Skeletal muscle satellite cell (primary cell): ENCODE measurements at regions not wholly inside any gene's neighbourhood (a gene's known extent, or its start where the extent isn't known, plus 50 kb on each side); places are given as distances from the start of the nearest gene placed in this dataset.

Source experiments
- H3K27me3 ChIP-seq: 2 replicates; pipeline ENCODE4 v1.7.0; 2013; ENCODE audit warnings: low read length; ENCODE audit not compliant: control insufficient read depth, insufficient read depth
- H3K36me3 ChIP-seq: 2 replicates; pipeline ENCODE4 v1.7.0; 2013; ENCODE audit warnings: mild to moderate bottlenecking, control low read depth, low read length; ENCODE audit not compliant: insufficient read depth
- H3K4me1 ChIP-seq: 2 replicates; pipeline ENCODE4 v1.7.0; 2013; ENCODE audit warnings: low read length; ENCODE audit not compliant: control insufficient read depth, insufficient read depth
- H3K4me2 ChIP-seq: 2 replicates; pipeline ENCODE4 v1.7.0; 2013; ENCODE audit warnings: mild to moderate bottlenecking, low read length
- H3K4me3 ChIP-seq: 2 replicates; pipeline ENCODE4 v1.7.0; 2013; ENCODE audit warnings: low read length
- H3K9ac ChIP-seq: 2 replicates; pipeline ENCODE4 v1.7.0; 2013; ENCODE audit warnings: mild to moderate bottlenecking, low read depth, low read length, moderate library complexity
- H3K9me3 ChIP-seq: replicated peaks from 2 replicates; pipeline ENCODE4 v1.7.0; 2013; ENCODE audit warnings: mild to moderate bottlenecking, control low read depth, low read length

DNA sequence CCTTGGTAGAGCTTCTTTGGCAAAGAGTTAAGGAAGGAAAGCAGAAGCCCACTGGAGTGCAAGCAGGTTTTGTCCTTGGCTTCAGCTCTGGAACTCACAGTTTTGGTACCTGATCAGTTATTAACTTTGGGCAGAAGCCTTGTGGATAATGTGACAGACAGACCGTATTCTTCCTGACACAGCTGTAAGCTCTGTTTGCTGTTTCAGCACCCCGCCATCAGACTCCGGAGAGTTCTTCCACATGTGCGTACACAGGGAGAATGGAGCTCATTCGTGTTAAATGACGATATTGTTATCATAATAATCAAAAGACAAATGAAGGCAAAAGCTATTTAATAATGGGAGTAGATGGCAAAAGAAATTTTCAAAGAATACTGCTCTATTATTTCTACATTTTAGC lies 155.1 kb upstream of the ARGLU1 start:
- no peaks in the 10 kb centered on the region for H3K36me3 ChIP-seq
- no peaks in the 10 kb centered on the region for H3K9me3 ChIP-seq
- no peaks in the 10 kb centered on the region for H3K27me3 ChIP-seq
- H3K9ac ChIP-seq: no peak overlapping the region
- no peak overlapping the region for H3K4me3 ChIP-seq
- no peaks in the 10 kb centered on the region for H3K4me1 ChIP-seq
- no peak overlapping the region for H3K4me2 ChIP-seq

DNA sequence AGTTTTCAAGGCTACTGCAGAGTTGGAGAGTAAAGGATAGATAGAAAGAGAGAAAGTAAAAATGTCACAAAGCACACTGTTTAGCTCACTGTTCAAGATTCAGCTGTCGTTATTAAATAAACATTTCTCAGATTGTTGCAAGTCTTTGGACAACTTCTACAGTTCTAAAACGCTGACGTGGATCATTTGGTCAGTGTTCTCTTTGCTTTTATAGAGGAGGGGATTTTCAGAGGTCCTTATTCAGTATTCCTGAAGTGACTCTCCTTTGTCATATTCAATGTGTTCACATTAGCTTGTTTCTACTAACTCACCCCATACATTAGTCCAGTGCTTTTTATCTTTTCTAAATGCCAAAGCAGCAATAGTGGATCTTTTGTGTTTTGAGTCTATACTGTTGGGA lies 154.7 kb upstream of the ARGLU1 start:
- H3K4me1 ChIP-seq: no peaks in the 10 kb centered on the region
- H3K9ac ChIP-seq: no peak overlapping the region
- H3K4me3 ChIP-seq: no peak overlapping the region
- no peak overlapping the region for H3K4me2 ChIP-seq
- H3K9me3 ChIP-seq: no peaks in the 10 kb centered on the region
- no peaks in the 10 kb centered on the region for H3K27me3 ChIP-seq
- H3K36me3 ChIP-seq: no peaks in the 10 kb centered on the region

DNA sequence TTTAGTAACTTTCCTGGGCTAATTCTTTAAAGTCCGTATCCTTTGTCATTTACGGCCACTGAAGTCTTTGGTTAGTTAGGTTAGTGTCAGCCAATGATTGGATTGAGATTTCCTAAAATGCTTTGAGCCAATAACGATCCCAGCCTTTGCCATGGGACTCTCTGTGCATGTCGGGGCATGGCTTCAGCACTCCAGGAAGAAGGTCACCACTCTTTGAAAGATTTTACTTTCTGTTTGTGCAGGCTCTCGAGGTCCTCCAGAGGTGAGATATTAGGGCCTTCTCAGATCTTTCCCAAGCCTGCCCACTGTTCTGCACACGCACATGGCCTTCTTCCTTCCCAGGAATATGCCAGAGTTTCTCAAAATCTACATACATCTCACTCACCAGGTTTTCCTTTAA lies 153.7 kb upstream of the ARGLU1 start:
- no peaks in the 10 kb centered on the region for H3K9me3 ChIP-seq
- no peak overlapping the region for H3K4me3 ChIP-seq
- no peak overlapping the region for H3K9ac ChIP-seq
- H3K27me3 ChIP-seq: no peaks in the 10 kb centered on the region
- no peaks in the 10 kb centered on the region for H3K36me3 ChIP-seq
- H3K4me1 ChIP-seq: no peaks in the 10 kb centered on the region
- no peak overlapping the region for H3K4me2 ChIP-seq

DNA sequence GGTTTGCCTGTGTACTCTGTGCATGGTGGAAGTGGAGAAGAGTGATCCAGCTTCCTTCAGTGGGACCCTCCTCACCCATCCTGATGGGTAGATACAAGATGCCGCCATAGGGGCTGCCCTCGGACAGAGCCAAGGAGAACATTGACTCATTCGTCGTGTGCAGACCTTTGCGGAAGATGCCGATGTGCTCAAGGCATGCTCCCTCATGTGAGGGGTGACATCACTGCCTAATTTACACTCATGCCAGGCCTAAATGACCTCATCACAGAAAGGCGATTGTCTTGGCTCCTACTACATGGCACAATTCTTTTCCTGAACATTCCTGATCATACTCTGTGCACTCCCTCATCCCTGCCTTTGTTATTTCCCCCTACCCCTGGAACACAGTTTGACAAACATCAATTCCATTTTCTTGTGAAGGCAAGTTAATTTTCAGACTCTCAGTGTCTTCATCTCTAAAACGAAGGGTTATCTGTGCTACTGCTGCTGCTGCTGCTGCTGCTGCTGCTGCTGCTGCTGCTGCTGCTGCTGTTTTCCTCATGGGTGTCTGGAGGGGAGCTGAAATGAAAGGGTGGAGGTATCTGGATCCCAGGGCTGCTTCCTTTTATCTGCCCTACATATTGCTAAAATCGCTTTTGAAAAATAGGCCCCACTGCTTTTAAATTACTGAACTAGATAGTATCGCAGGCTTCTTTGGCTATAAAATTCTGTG lies 146.5 kb upstream of the ARGLU1 start:
- H3K9ac ChIP-seq: no peak overlapping the region
- peaks cover 7% of the 10 kb centered on the region for H3K27me3 ChIP-seq
- H3K9me3 ChIP-seq: no peaks in the 10 kb centered on the region
- H3K4me3 ChIP-seq: no peak overlapping the region
- no peak overlapping the region for H3K4me2 ChIP-seq
- H3K4me1 ChIP-seq: no peaks in the 10 kb centered on the region
- no peaks in the 10 kb centered on the region for H3K36me3 ChIP-seq

DNA sequence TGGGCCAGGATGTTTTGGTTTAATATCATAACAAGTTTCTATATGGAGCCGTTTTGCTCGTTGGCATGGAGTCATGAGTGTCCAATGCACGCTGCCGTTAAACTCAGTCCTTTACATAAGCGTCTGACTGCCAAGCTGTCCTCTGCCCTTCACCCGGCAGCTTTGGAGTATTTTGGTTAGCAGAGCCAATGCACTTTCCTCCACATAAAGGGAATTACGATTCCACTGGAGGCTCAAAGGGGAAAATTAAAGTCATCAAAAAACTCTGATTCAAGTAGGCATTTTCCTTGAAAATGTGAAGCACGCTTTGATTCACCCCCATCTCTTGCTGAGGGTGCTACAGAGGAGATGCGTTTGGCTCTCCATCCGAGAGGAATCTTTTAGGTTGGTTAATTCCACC lies 144.4 kb upstream of the ARGLU1 start:
- no peak overlapping the region for H3K4me2 ChIP-seq
- H3K4me1 ChIP-seq: no peaks in the 10 kb centered on the region
- H3K9me3 ChIP-seq: no peaks in the 10 kb centered on the region
- peaks cover 7% of the 10 kb centered on the region for H3K27me3 ChIP-seq
- H3K4me3 ChIP-seq: no peak overlapping the region
- H3K36me3 ChIP-seq: no peaks in the 10 kb centered on the region
- H3K9ac ChIP-seq: no peak overlapping the region

DNA sequence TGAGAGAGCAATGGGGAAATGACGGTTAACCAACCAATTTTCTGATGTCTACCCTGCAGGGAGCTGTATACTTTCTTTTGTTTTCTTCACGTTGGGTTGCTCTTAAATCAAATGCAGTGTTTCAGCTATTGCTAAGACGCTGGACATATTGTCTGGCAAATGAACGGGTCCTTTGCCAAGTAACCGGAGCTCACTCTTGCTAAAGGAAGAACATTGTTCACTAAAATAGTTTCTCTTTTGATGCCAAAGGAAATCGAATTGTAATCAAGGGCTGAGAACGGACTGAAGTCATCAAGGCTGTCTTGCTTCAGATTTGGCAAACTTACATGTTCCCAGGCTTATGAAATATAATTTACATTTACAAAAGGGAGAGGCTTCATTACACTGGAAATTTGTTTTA lies 142.3 kb upstream of the ARGLU1 start:
- Histone ChIP-seq H3K9ac (no peak overlapping the region), H3K36me3 (no peaks in the 10 kb centered on the region), H3K4me1 (no peaks in the 10 kb centered on the region), H3K4me3 (no peak overlapping the region), H3K27me3 (peaks cover 7% of the 10 kb centered on the region), H3K4me2 (no peak overlapping the region), H3K9me3 (no peaks in the 10 kb centered on the region)

DNA sequence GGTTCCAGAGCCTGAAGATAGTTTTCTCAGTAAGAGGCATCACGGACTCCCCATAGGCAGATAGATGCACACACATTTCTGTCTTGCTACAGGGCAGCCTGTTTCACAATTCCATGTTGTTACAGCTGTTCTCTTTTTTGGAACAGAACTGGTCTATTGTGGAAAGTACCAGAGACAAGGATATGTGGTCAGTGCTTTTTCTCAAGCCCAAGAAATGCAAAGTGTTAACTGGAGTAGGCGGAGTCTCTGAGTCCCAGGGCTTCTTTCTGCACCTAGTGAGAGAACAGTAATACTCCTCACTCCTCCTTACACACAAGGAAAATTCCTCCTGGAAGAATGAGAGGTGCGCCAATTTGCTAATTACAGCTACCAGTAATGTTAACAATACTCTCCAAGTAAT lies 141.6 kb upstream of the ARGLU1 start:
- Histone ChIP-seq H3K9me3 (no peaks in the 10 kb centered on the region), H3K4me1 (no peaks in the 10 kb centered on the region), H3K4me3 (no peak overlapping the region), H3K27me3 (peaks cover 7% of the 10 kb centered on the region), H3K36me3 (no peaks in the 10 kb centered on the region), H3K9ac (no peak overlapping the region), H3K4me2 (no peak overlapping the region)

DNA sequence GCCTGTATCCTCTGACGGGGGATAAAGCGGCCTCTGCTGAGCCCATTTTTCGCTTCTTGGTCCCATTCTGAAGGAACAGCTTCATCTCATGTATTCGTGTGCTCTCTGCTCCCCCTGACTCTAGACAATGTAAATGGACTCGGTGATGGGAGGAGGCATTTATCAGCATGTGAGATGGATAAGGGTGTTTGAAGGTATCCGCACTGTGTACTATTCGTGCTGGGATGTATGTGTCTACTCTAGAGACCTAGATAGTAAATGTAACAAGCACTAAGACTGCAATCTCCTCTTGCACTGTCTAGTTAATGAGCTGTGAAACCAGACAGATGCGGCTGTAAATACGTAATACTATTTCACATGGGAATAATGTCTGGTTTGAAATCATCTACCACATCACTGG lies 134.6 kb upstream of the ARGLU1 start:
- no peak overlapping the region for H3K9ac ChIP-seq
- H3K27me3 ChIP-seq: peaks cover 3% of the 10 kb centered on the region
- no peaks in the 10 kb centered on the region for H3K36me3 ChIP-seq
- no peaks in the 10 kb centered on the region for H3K4me1 ChIP-seq
- no peaks in the 10 kb centered on the region for H3K9me3 ChIP-seq
- H3K4me3 ChIP-seq: no peak overlapping the region
- H3K4me2 ChIP-seq: no peak overlapping the region

DNA sequence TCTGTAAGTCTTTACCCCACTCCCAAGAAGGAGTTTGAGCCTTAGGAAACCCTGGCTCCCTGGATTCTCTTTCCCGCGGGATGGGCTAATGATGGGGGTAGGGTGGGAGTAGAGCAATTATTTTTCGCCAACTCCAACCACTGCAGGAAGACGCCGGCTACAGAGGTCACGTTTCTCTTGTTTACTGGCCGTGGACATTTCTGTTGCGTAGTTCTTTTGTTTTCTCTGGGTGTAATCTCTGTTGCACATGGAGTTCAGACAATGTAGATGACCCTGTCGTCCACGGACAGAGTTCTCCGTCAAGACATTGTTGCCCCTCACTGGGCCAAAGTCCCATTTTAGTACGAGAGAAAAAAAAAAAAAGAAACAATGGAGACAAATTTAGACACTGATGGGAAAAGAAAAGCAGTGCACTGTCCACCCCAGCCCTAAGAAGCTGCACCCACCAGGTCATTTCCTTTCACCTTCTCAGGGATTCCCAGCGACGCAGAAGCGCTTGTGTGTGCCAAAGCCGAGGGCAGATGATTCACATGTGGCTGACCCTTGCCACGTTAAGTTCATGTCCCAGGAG lies 133.9 kb upstream of the ARGLU1 start:
- H3K4me3 ChIP-seq: no peak overlapping the region
- no peaks in the 10 kb centered on the region for H3K9me3 ChIP-seq
- no peak overlapping the region for H3K4me2 ChIP-seq
- no peaks in the 10 kb centered on the region for H3K36me3 ChIP-seq
- no peaks in the 10 kb centered on the region for H3K4me1 ChIP-seq
- H3K27me3 ChIP-seq: peaks cover 3% of the 10 kb centered on the region
- H3K9ac ChIP-seq: no peak overlapping the region

DNA sequence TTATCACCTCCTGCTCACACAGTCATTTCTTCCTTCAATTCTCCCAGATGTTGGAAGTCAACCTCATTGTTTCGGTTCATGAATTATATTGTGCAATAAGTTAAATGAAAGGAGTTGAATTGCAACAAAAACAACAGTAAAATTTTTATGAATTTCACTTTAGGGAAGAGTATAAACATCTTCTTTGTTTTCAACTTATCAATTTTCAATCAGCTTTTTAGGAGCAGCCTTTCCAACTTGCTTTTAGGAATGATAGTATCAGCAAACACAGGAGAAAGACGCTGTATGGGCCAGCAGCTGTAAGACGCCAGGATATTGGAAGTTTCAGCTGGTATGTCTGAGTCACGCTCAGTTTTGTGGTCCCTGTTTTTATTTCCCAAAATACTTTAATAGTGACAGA lies 132.5 kb upstream of the ARGLU1 start:
- H3K9me3 ChIP-seq: no peaks in the 10 kb centered on the region
- peaks cover 3% of the 10 kb centered on the region for H3K27me3 ChIP-seq
- no peak overlapping the region for H3K9ac ChIP-seq
- H3K4me3 ChIP-seq: no peak overlapping the region
- H3K4me1 ChIP-seq: no peaks in the 10 kb centered on the region
- H3K36me3 ChIP-seq: no peaks in the 10 kb centered on the region
- H3K4me2 ChIP-seq: no peak overlapping the region

DNA sequence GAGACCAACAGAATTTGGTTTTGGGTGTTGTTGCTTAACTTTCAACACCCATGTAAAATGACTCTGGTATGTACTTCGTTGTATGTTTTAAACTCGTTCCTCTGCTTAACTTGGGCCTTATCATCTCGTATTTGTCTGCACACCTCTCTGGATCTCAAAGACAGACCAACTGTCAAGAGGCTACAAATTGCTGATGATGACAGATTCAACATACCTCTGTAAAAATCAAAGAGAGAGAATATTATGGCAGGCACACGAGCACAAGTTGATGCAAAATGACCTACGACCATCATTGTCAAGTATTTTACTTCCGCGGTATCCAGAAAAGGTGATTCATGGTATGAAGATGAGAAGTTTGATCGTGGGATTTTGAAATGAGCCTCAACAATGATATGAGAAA lies 132.1 kb upstream of the ARGLU1 start:
- H3K4me2 ChIP-seq: no peak overlapping the region
- H3K4me1 ChIP-seq: no peaks in the 10 kb centered on the region
- H3K4me3 ChIP-seq: no peak overlapping the region
- no peak overlapping the region for H3K9ac ChIP-seq
- peaks cover 3% of the 10 kb centered on the region for H3K27me3 ChIP-seq
- H3K9me3 ChIP-seq: no peaks in the 10 kb centered on the region
- H3K36me3 ChIP-seq: no peaks in the 10 kb centered on the region

DNA sequence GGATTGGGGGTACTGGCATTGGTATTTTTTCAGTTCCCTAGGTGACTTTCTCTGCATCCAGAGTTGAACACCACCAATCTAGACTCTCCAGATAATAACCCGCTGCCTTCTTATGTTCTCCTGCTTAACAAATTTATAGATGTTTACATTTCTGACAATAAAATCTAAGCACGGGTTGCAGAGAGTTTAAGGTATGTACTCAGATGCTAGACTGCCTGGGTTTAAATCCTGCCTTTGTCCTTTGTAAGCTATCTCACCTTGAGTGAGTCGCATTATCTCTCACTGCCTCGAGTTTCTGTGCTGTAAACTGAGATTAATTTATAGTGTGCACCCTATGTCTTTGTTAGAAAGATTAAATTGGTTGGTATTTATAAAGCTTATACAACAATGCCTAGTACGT lies 131.4 kb upstream of the ARGLU1 start:
- Histone ChIP-seq H3K9ac (no peak overlapping the region), H3K27me3 (peaks cover 3% of the 10 kb centered on the region), H3K4me3 (no peak overlapping the region), H3K4me1 (no peaks in the 10 kb centered on the region), H3K4me2 (no peak overlapping the region), H3K36me3 (no peaks in the 10 kb centered on the region), H3K9me3 (no peaks in the 10 kb centered on the region)
